Esophagus squamous epithelium (tissue), 5 donors: ENCODE measurements at regions not wholly inside any gene's neighbourhood (a gene's known extent, or its start where the extent isn't known, plus 50 kb on each side); places are given as distances from the start of the nearest gene placed in this dataset.
A peak's percentile ranks its signal among the peaks of the same experiment; 100 is the strongest.

Experiments
- DNase-seq: peaks from one replicate; lab custom pipeline; 2025; lab: John Stamatoyannopoulos, UW
- H3K27ac ChIP-seq, 4 donors: fragments of 200-600 bp; sonication (generic); one replicate each; pipeline ENCODE4 v1.5.1; 2016 to 2019; ENCODE audit warnings: mild to moderate bottlenecking in 1 of 4
- H3K27me3 ChIP-seq, 4 donors: fragments of 200-600 bp; sonication (generic); 1 replicate in 3 of 4; 2 replicates in 1 of 4; pipeline versions ENCODE4 v1.5.1 to v1.6.0; 2017 to 2021; ENCODE audit warnings: antibody characterized with exemption in 1 of 4
- H3K36me3 ChIP-seq, 3 donors: fragments of 200-600 bp; sonication (generic); one replicate each; pipeline ENCODE4 v1.5.1; 2016 to 2019
- H3K4me1 ChIP-seq, 3 donors: fragments of 200-600 bp; sonication (generic); one replicate each; pipeline ENCODE4 v1.5.1; 2017 to 2019
- H3K4me3 ChIP-seq, 4 donors: fragments of 200-600 bp; sonication (generic); 1 replicate in 3 of 4; 2 replicates in 1 of 4; pipeline ENCODE4 v1.5.1; 2016 to 2019; ENCODE audit warnings: mild to moderate bottlenecking in 2 of 4, moderate library complexity in 1 of 4
- H3K9me3 ChIP-seq, 3 donors: fragments of 200-600 bp; sonication (generic); one replicate each; pipeline ENCODE4 v1.5.1; 2016 to 2019
- POLR2A ChIP-seq, 4 donors: fragments of 450-650 bp; IDR thresholded peaks; one replicate each; pipeline ENCODE4 v1.6.1; 2017; ENCODE audit warnings: antibody characterized with exemption in 4 of 4, mild to moderate bottlenecking in 4 of 4, moderate library complexity in 3 of 4
- WGBS, 2 donors: methylation state at CpG; one replicate each; pipeline ENCODE4 v1.1.5; 2018; 5-methylcytosine and 5-hydroxymethylcytosine counted together
- intact Hi-C: fragments of 100-400 bp; cut with DNase I; formaldehyde crosslinking; loops from one replicate; pipeline ENCODE4 v1.15.0; 2022
- TF ChIP-seq, protein P1 (sequence below), 6 experiments: fragments of 450-650 bp in 4 of 6; fragments of 200-600 bp in 2 of 6; sonication (generic) in 2 of 6; IDR thresholded peaks; one replicate each; pipeline ENCODE4 v1.5.1; 2016 to 2019; ENCODE audit warnings: antibody characterized with exemption in 6 of 6, mild to moderate bottlenecking in 4 of 6, moderate library complexity in 4 of 6
- donor health status: DM: yes; HTN: yes; CAD: no.

DNA sequence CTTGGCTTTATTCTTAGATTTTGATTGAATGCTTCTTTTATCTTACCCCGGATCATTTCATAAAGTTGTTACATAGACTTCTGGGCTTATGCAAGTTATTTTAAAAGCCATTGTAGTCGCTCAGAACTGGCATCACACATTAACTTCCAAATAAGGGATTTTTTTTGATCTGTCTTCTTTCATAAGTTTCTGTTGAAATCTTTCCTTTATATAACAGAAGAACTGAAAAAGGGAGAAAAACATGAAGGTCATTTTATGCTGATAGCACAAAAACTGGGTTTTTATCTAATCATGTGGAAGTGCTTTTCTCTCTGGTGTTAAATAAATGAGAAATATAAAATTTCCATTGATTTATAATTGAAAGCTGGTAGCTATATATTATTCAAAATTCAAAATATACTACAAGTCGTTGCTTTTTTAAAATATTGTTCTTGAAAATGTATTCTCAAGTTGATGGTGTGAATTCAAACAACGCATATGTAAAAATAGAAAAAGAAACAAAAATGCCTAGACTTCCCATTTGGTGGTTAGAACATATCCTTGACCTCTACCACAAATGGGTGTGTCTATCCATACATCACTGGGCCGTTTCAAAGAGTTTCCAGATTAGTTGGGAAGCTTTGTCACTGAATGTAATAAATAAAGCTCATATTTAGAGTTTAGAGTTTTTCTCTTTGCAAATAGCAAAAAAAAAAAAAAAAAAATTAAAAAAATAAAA is 258.3 kb upstream of the ZPLD1 start:
- no peak overlapping the region for H3K4me3 ChIP-seq
- WGBS, 2 donors: 59 to 68% methylated on average over 5 of the region's 5 CpGs
- no peak overlapping the region for H3K27ac ChIP-seq
- no peaks in the 10 kb centered on the region for H3K36me3 ChIP-seq
- intact Hi-C loops: no loop called here
- TF ChIP-seq, protein P1, sequence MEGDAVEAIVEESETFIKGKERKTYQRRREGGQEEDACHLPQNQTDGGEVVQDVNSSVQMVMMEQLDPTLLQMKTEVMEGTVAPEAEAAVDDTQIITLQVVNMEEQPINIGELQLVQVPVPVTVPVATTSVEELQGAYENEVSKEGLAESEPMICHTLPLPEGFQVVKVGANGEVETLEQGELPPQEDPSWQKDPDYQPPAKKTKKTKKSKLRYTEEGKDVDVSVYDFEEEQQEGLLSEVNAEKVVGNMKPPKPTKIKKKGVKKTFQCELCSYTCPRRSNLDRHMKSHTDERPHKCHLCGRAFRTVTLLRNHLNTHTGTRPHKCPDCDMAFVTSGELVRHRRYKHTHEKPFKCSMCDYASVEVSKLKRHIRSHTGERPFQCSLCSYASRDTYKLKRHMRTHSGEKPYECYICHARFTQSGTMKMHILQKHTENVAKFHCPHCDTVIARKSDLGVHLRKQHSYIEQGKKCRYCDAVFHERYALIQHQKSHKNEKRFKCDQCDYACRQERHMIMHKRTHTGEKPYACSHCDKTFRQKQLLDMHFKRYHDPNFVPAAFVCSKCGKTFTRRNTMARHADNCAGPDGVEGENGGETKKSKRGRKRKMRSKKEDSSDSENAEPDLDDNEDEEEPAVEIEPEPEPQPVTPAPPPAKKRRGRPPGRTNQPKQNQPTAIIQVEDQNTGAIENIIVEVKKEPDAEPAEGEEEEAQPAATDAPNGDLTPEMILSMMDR (IDR thresholded peaks at IDR 0.05): no peak
- TF ChIP-seq POLR2A (IDR thresholded peaks at IDR 0.05): no peak
- H3K9me3 ChIP-seq: no peaks in the 10 kb centered on the region
- H3K4me1 ChIP-seq: peaks cover 0 to 43% (median 28%) of the 10 kb centered on the region in 3 donors
- no peaks in the 10 kb centered on the region for H3K27me3 ChIP-seq
- no peak for DNase-seq

DNA sequence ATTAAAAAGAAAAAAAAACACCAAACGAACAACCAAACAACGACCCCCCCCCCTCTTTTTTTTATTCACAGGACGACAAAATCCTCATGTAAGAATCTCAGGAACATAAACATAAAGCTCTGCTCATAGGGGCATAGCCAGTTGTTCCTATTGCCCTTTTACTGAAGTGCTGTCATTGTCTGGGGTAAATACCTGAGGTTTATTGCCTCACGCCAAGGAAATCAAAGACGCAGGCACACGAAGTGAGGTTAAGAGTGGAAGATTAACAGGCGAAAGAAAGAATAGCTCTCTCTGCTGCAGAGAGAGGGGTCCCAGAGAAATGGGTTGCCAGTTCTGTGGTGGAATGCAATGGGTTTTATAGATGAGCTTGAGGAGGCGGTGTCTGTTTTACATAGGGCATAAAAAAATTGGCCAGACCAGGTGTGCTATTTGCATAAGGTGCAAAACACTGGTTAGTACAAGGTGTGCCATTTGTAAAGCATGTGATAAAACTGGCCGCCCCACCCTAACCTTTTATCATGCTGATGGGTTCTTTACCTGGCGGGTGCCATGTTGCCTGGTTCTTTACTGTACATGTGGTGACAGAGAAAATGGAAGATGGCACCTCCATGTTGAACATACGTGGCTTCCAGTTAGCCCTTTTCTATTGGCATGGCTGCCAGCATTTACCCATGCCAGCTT is 257.6 kb upstream of the ZPLD1 start:
- H3K36me3 ChIP-seq: no peaks in the 10 kb centered on the region
- intact Hi-C loops: no loop called here
- no peak for TF ChIP-seq POLR2A (IDR thresholded peaks at IDR 0.05)
- TF ChIP-seq, protein P1 (IDR thresholded peaks at IDR 0.05): no peak
- no peaks in the 10 kb centered on the region for H3K27me3 ChIP-seq
- no peak overlapping the region for H3K27ac ChIP-seq
- H3K4me1 ChIP-seq: peaks cover 0 to 50% (median 36%) of the 10 kb centered on the region in 3 donors
- no peak overlapping the region for H3K4me3 ChIP-seq
- 77 to 81% methylated on average over 11 of the region's 11 CpGs for WGBS, 2 donors
- DNase-seq: no peak
- H3K9me3 ChIP-seq: no peaks in the 10 kb centered on the region

DNA sequence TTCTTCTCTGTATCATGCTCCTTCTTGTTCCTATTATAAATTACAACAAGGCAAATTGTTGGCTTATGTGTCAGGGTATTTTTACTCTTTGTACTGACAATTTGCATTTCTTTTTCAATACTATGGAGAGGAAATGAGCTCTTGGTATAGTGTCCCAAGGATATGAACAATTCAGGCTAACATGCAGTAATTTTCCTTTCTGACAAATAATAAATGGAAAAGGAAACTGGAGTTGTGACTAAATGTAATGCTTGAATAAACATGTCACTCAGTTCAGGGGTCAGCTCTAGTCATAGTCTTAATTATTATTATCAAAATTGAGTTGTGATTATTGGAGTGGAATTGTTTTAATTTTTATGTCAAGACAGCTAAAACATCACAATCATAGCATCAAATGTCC is 256.0 kb upstream of the ZPLD1 start:
- Histone ChIP-seq H3K4me1 (peaks cover 0 to 60% (median 40%) of the 10 kb centered on the region in 3 donors), H3K27me3 (no peaks in the 10 kb centered on the region), H3K27ac (peak overlapping the region in 2 of 4 donors; percentile 47 to 56), H3K36me3 (no peaks in the 10 kb centered on the region), H3K9me3 (no peaks in the 10 kb centered on the region), H3K4me3 (no peak overlapping the region)
- no peak for DNase-seq
- TF ChIP-seq, protein P1 (IDR thresholded peaks at IDR 0.05): no peak
- no peak for TF ChIP-seq POLR2A (IDR thresholded peaks at IDR 0.05)
- intact Hi-C loops: no loop called here

DNA sequence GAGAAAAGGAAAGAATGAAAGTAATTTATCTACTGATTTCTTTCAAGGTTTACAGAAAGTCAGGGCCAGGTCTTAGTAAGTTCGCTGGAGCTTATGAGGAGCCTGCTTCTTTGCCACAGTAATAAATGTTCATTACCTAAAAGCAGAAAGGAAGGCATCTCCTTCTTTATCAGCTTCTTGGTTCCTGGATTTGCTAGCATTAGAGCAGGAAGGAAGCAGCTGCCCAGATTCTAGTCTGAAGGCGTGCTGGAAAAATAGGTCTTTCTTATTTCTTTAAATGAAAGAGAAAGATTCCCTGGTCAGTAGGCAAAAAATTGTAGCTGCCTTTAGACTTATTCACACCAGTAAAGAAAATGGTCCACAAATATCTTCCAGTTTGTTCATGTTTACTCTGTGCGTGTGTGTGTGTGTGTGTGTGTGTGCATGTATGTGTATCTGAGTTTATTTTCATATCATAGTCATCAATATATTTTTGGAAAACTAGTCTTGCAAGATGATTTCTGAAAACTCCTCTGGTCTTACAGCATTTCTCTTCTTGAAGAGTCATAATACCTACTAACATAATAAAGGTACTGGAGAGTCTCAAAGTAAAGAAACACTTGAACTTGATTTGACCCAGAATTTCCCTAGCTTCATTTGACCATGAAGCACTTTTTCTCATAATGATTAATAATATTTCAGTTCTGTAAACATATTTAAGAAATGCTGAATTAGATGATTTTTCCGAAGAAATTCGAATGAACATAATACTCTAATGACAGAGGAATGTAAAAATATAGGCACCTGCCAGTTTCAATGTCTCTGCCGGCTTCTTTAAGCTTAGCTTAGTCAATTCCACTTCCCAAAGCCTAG is 255.3 kb upstream of the ZPLD1 start:
- H3K9me3 ChIP-seq: no peaks in the 10 kb centered on the region
- no peak for DNase-seq
- H3K27me3 ChIP-seq: no peaks in the 10 kb centered on the region
- WGBS, 2 donors: 37 to 49% methylated on average over 6 of the region's 6 CpGs
- H3K36me3 ChIP-seq: no peaks in the 10 kb centered on the region
- no peak overlapping the region for H3K4me3 ChIP-seq
- H3K27ac ChIP-seq: peak overlapping the region in 3 of 4 donors; percentile 47 to 56 (median 54)
- intact Hi-C loops: no loop called here
- H3K4me1 ChIP-seq: peaks cover 0 to 54% (median 39%) of the 10 kb centered on the region in 3 donors
- TF ChIP-seq, protein P1 (IDR thresholded peaks at IDR 0.05): no peak
